NCI-H345 treated with DMSO at 0.1 percent for 48 hours (cell line): ENCODE measurements at regions not wholly inside any gene's neighbourhood (a gene's known extent, or its start where the extent isn't known, plus 50 kb on each side); places are given as distances from the start of the nearest gene placed in this dataset.
"Not testable (repeated sequence)": the region's sequence is repeated elsewhere in the genome, so short reads cannot be mapped to it uniquely, and the experiment has no call there.

Source experiments
- DNase-seq: peaks from one replicate; lab custom pipeline; 2025; ENCODE audit not compliant: unreplicated experiment; lab: John Stamatoyannopoulos, UW

DNA sequence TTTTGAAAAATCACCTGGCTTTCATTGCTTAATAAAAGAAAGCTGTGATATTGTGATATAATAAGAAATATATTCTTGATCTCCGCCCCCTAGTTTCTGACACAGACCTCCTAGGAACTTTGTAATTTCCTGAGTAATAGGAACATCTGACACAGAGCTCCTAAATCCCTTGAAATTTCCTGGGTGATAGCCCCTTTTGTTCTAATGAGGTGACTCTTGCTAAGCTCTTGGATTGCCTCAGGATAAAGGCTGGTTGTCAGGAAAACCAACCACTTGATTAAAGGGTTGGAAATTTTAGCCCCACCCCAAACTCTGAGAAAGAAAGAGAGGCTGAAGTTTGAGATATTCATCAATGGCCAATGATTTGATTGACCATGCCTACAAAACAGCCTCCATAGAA, 326.4 kb upstream of the KIF2B start:
- DNase-seq, result no peak

GRCh38 chr17:53492532-53492931, 330.2 kb upstream of the KIF2B start:
- no peak for DNase-seq

- no peak for DNase-seq
Measured at GRCh38 chr17:53490447-53490968, 332.2 kb upstream of the KIF2B start.

- DNase-seq, result no peak
Measured at GRCh38 chr17:53483704-53484103, 339.0 kb upstream of the KIF2B start.

DNA sequence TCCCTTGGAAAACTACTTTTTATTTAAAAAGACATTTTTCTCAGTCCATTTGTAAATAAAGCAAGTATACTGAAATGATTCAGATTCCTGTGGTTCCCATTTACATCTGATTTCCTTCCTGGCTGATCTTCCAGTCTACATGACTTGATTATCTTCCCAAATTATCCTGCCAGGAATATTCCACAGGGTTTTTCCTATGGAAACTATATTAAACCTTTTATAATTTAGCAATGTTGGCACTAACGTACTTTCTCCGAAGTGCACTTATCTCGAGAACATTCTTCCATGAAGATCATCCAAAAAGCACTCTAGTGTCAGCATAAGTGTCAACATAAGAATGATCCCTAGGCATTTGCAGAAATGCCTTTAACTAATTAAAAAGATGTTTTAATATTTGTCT, 347.7 kb upstream of the KIF2B start:
- DNase-seq, result no peak

GRCh38 chr17:53472586-53472985, 350.1 kb upstream of the KIF2B start:
- no peak for DNase-seq

GRCh38 chr17:53471514-53471913, 351.2 kb upstream of the KIF2B start:
- DNase-seq, result no peak

DNA sequence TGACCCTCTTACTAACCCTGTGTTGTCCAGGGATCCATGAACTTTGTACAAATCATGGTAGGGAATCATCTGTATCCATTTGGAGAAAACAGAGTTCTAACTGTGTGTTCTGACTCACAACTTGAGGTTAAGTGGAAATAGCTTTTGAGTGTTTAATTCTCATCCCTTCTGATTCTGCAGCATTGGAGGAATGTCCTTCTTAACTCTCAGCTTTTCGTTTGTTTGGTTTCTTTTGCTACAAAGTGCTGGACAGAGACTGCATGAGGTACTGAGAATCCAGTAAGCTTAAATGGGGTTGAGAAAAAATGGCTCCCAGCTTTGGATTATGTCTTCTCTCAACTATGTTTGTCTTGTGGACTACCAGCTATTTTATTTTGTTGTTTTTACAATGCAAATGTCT, 352.1 kb upstream of the KIF2B start:
- DNase-seq, result no peak

DNA sequence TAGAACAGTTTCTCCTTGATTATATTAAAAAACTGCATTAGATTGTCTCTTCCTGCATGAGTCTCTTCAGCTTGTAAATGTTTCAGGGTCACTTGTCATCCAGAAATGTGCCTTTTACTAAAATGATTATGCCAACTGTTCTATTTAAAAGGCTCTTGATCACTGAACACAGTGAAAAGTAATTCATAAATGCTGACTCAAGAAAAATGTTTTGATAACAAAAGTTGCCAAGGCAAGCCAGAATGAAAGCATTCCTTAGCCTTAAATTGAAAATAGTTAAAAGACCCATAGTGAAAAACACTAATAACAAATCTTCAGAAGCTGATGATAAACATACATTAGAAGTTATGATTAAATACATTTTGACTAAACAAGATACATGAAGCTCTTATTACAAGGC, 356.0 kb upstream of the KIF2B start:
- DNase-seq, result no peak

DNA sequence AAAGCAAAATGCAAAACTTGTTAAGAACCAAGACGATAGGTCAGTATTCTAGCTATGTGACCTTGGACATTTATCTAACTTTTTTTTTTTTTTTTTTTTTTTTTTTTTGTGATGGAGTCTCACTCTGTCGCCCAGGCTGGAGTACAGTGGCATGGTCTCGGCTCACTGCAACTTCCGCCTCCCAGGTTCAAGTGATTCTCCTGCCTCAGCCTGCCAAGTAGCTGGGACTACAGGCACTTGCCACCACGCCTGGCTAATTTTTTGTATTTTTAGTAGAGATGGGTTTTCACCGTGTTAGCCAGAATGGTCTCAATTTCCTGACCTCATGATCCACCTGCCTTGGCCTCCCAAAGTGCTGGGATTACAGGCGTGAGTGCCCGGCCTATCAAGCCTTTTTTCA, 358.3 kb upstream of the KIF2B start:
- not testable (repeated sequence) for DNase-seq

GRCh38 chr17:53463363-53463762, 359.4 kb upstream of the KIF2B start:
- no peak for DNase-seq

GRCh38 chr17:53462393-53462811, 360.3 kb upstream of the KIF2B start:
- no peak for DNase-seq

DNA sequence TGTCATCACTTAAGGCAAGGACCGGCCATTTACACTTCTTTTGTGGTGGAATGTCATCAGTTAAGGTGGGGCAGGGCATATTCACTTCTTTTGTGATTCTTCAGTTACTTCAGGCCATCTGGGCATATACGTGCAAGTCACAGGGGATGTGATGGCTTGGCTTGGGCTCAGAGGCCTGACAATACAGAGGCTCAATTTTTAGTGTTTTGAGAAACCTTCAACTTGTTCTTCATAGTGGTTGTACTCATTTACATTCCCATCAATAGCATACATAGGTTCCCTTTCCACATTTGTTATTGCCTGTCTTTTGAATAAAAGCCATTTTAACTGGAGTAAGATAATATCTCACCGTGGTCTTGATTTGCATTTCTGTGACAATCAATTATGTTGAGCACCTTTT, 366.8 kb upstream of the KIF2B start:
- DNase-seq, result not testable (repeated sequence)

GRCh38 chr17:53454337-53454736, 368.4 kb upstream of the KIF2B start:
- DNase-seq, result no peak

DNA sequence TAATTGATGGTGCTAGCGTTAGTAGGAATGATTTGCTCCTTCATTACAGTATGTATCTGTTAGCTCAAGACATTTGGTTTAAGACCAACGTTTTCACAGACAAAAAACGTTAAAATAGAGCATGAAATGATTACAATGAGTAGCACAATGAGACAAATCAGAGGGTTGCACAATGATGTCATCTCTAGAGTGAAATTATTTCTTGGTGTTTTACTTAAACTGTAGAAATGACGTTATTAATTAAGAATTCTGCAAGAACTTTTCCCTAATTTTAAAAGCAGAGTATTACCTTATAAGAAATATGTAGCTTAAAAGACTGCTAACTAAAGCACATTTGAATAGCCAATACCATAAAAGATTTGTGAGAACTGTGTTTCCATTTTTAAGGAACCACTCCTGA, 373.4 kb upstream of the KIF2B start:
- no peak for DNase-seq

DNA sequence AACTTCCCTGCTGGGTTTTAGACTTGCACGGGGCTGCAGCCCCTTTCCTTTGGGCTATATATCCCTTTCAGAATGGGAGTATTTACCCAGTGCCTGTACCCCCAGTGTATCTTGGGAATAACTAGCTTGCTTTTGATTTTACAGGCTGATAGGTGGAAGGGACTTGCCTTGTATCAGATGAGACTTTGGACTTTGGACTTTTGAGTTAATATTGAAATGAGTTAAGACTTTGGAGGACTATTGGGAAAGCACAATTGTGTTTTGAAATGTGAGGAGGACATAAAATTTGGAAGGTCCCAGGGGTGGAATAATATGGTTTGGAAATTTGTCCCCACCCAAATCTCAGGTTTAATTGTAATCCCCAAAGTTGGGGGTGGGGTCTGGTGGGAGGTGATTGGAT, 393.8 kb upstream of the KIF2B start:
- no peak for DNase-seq

GRCh38 chr17:53426505-53426904, 396.2 kb upstream of the KIF2B start:
- no peak for DNase-seq

DNA sequence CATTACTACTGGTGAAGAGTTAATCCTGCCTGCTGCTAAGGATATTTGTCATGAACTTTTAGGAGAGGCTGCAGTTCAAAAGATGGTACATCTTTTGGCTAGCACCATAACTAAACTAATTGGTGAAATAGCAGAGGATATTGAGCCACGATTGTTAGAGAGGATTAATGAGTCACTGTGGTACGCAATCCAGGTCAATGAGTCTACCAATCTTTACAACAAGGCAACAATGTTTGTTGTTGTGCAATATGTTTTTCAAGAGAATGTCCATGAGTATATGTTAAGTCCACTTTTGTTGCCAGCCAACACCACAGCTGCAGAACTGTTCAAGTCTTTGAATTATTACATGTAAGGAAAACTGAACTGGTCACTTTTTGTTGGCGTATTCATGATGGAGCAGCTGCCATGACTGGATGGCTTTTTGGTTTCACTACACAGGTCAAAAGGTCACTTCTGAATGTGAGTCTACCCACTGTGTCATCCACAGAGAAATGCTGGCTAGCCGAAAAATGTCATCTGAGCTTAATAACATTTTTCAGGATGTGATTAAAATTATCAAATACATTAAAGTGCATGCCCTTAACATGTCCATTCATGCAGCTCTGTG, 402.6 kb upstream of the KIF2B start:
- no peak for DNase-seq

DNA sequence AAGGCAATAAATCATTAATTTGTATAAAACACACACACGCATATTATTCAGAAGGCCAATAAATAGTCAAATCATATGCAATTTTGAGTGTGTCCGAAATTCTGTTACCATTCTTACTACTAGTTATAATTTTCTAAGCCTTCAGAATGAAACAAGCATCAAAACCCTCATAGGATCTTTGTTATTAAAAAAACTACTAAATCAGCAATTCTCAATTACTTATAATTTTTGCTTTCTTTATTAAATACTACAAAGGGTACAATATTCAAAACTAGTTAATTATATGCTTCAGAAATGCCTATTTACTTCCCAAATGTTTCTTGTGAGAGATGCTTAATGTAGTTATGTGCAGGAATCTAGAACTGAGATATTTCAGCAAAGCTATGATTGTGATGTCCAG, 413.1 kb upstream of the KIF2B start:
- no peak for DNase-seq

DNA sequence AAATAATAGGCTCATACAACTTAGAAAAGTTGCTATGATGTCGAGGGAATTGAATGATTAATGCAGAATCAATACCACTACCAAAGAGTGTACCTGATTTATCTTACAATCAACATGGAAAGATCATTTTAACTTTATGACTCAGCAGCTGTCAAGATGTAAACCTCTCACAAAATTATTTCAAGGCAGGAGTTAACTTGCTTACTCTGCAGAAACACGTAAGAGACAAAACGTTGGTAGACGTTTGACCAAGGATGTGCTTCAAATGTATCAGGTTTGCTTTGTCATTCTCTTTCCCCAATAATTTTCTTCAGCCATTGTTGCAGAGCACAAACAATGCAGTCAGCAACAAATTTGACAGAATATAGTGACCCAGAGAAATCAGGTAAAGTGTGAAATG, 415.8 kb upstream of the KIF2B start:
- no peak for DNase-seq

- DNase-seq, result no peak
Measured at GRCh38 chr17:53391197-53391596, 431.5 kb upstream of the KIF2B start.

GRCh38 chr17:53390575-53390974, 432.2 kb upstream of the KIF2B start:
- DNase-seq, result no peak

DNA sequence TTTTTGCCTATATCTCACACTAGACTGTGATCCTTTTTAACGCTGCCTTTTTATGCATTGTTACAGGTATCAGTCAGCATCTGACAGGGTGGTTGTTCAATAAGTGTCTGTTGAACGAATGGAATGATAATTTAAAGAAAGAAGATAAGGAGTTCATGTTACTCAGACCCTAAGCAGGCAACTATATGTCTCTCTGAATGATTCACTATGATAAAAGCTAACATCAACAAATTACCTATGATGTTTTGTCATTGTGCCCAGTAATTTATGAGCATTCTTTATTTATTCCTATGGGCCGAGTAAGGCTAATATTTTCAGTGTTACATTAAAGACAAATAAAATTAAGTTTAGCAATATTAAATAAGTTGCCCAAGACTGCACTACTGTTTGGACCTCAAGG, 435.0 kb upstream of the KIF2B start:
- DNase-seq, result no peak
